HG02588 (cell line): ENCODE measurements at regions not wholly inside any gene's neighbourhood (a gene's known extent, or its start where the extent isn't known, plus 50 kb on each side); places are given as distances from the start of the nearest gene placed in this dataset.
"Not testable (repeated sequence)": the region's sequence is repeated elsewhere in the genome, so short reads cannot be mapped to it uniquely, and the experiment has no call there.

Source experiments
- ATAC-seq: cut with Tn5 transposase; IDR thresholded peaks from one replicate; pipeline ENCODE4 v1.9.1; 2021; ENCODE audit warnings: mild to moderate bottlenecking, moderate library complexity; ENCODE audit not compliant: unreplicated experiment

DNA sequence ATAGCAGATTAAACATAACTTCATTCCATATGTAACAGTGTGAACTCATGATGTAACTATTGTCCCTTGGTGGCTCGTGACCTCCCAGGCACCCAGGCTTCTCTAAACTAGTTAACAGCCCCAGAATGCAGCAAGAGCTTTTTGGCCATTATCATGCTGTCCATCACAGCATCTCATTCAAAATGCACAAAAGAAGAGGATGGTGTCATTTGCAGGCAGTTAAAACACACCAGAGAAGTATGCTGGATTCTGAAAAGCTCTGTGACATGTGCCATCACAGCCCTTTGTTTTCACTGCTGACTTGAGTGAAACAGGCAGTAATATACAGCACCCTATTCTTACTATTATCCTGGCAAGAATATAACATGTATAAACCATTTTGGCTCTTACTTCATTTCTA lies 117.6 kb upstream of the CHMP2B start:
- ATAC-seq: no peak

- ATAC-seq: no peak
Observed at GRCh38 chr3:87101861-87102625, 111.1 kb upstream of the VGLL3 start.

- ATAC-seq: not testable (repeated sequence)
Observed at GRCh38 chr3:87097733-87098132, 106.8 kb upstream of the VGLL3 start.

DNA sequence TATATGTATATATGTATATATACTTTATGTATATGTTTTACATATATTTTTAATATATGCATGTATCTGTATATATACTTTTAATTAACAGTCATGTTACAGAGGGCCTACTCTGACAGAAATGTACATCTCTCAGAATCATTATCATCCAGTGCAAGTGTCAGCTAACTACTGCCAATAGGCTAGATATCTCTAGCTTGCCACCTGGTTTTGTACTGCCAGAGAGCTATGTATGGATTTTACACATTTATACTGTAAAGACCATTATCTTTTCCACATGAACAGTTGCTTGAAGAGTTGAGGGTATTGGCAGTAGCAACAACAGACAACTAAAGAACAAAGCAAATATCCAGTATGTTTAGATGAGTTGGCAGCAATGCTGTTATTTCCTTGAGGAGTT lies 99.7 kb upstream of the VGLL3 start:
- no peak for ATAC-seq

DNA sequence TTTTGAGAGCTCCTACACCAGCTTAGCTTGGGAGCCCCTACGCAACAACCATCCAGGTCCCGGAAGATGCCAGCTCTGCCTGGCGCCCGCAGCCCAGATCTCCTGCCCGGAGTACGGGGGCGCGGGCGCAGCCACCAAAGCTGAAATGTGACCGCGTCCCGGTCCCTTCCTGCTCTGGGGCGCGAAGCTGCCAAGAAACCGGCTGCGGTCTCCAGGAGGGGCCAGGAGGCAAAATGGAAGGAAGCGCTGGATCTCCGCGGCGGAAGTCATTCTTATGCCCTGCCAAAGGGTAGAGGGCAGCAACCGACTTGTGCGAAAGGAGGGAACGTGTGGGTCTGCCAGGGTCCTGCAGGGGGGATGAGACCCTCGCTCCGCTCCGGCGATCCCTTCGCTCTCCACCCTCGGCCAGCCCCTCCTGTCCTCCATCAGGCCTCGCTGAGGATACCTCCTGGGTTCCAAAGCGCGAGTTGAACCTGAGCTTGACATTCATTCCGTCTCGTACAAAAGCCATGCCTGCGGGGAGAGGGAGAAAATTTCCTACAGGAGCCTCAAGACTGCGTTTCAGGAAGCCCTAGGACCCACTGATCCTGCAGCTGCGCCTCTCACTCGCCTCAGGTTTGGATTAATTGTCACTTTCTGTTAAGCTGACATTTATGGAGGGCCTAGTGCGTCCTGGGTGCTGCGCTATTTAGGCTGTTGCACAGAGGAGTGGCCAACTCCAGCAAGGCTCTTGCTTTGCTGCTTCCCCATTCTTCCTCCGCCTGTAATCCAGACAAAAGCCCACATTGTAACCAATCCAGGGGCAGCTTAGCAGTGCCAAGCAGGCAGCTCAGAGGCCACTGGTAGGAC lies 98.3 kb upstream of the VGLL3 start:
- ATAC-seq: peak; percentile 66

DNA sequence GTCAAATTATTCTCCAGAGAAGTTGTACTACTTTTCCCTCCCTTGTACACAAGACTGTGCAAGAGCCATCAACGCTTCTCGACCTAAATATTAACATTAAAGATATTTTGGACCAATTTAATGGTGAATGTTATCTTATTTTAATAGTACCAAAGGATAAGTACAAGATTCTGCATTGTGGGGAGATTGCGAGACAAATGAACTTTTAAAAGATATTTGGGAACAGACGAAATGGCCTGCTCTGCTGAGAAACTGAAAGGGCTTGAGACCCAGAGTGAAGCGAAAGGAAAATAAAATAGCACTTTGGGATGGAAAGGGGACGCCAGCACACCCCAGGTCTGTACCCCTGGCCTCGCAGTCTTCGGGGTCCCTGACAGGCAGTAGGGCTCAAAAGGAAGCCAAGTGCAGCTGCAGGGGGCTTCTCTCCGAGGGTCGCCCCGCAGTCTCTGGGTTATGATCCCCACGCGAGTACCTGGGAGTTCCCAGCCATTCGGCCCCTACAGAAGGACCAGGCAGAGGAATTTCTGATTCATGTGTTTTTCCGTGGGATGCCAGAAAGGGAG lies 97.6 kb upstream of the VGLL3 start:
- ATAC-seq: no peak

DNA sequence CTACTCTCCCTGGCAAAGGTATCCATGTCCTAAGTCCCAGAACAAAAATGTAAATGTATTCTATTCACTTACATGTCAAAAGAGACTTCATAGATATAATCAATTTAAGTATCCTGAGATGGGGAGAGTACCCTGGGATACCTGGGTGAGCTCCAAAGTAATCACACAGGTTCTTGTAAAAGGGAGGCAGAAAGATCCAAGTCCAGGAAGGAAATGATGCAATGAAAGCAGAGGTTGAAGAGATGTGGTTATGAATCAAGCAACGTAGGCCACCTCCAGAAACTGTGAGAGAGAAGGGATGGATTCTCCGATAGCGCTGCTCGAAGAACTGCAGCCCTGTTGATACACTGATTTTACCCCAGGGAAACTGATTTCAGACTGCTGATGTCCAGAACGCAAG lies 93.9 kb upstream of the VGLL3 start:
- no peak for ATAC-seq

GRCh38 chr3:87082796-87083440 lies 92.0 kb upstream of the VGLL3 start:
- ATAC-seq: peak; percentile 62

DNA sequence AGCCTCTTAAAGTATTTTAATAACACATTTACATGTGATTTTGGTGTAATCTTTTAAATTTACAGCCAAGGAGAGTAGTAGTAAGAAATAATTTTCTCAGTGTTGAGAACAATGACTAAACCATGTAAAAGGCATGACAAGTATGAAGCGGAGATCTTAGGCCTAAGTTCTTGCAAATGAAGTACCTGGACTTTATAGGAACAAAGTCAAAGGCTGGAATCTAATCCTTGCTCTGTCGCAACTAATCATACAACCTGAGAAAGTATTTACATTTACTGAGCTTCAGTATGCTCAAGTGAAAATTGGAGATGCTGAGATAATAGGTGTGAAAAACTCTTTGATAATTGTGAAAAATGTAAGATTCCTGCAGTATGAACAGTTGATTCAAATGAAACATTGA lies 86.4 kb upstream of the VGLL3 start:
- ATAC-seq: no peak

DNA sequence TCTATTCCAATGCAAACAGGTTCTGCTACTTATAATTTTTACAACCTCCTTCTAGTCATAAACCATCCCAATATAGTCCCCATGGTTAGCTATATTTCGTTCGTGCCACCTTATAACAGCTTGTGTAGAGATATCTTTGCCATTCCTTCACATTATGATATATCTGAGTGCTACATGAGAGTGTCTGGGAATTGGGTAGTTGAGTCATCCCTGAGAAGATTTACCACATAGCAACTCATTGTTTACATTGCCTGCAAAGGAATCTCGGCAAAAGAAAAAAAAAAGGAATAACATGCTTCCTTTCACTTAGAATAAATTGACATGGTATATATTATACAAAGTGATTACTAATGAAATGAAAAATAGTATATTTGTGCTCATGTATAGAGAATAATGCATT lies 86.0 kb upstream of the VGLL3 start:
- no peak for ATAC-seq

DNA sequence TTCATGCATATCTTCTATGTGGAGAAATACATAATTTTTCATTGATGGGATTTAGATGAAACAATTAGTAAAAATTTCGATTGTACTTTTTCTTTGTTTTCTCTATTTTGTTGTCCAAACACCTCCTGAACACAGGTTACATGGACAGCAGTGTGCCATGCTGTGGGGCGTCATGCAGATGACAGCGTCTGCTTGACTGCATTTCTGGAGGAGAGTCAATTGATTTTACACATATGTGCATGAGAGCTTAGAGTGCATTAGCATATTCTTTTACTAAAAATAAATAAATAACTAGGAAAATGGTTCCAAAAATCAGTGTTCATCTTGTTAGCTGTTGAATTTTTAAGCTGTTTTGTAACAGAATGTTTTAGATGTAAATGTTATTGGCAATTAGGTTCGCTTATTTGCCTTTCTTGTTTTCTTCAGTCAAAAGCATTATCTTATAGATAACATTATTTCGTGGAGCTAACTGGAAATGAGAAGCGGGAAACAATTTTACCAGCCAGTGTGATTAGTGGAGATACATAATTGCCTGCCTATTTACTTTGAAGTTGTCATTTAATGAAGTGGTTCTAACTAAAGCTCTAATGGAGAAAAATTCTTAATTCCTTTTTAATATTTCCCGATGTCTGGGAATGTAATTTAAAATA lies 82.7 kb upstream of the VGLL3 start:
- ATAC-seq: no peak

DNA sequence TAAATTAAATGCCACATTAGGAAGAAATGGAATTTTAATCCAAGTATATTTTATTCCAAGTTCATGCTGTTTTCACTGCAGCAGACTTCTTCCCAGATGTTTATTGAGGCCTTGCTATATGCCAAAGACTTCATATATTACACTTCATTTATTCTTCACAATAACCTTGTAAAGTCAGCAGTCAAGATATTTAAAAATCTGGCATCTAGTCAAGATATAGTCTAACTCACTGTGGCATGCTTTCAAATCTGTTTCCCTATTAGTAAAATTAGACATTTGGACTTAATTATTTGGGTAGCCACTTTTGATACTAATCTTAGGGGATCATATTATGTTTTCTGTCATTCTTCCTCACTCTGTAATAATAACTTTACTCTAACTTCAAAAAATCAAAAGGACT lies 81.5 kb upstream of the VGLL3 start:
- no peak for ATAC-seq

DNA sequence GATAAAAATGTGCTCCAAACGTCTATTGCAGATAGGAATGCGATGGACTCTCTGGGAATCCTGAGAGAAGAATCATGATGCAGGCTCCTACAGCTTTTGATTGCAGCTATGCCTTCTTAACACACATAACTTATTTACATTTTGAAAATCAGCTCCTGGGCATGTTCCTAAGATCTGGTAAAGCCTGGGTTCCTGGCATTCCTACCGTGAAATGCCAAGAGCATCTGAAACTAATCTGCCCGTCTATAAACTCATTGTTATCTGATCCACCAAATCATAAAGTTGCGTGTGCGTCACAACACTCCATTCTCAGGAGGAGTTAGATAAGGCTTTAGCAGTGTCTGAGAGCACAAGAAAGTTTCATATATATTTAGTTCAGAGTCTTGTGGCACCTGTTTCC lies 79.0 kb upstream of the VGLL3 start:
- no peak for ATAC-seq

DNA sequence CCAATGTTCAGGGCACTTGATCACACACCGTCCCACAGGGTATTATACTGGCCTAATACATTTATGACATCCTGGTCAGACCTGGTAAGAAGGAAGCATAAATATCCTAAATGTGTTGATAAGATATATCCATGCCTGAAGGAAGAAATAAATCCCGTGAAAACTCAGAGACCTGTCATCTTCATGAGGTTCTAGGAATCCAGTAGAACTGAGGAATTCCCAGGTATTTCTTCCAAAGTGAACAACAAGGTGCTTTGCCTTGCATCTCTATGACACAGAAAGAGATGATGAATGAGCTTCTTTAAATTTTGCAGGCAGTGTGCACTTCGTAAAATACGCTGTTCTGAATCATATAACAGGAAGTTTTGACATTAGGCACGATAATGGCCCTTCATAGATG lies 78.1 kb upstream of the VGLL3 start:
- ATAC-seq: no peak

GRCh38 chr3:87062685-87063084 lies 71.7 kb upstream of the VGLL3 start:
- no peak for ATAC-seq

DNA sequence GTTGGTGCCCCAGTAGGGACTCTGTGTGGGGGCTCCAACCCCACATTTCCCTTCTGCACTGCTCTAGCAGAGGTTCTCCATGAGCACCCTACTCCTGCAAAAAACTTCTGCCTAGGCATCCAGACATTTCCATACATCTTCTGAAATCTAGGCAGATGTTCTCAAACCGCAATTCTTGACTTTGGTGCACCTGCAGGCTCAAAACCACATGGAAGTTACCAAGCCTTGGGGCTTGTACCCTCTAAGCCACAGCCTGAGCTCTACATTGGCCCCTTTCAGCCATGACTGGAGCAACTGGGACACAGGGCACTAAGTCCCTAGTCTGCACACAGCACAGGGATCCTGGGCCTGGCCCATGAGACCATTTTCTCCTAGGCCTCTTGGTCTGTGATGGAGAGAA lies 66.5 kb upstream of the VGLL3 start:
- no peak for ATAC-seq

GRCh38 chr3:87053553-87053952 lies 62.6 kb upstream of the VGLL3 start:
- no peak for ATAC-seq

GRCh38 chr3:87052499-87053260 lies 61.7 kb upstream of the VGLL3 start:
- ATAC-seq: no peak

- no peak for ATAC-seq
Observed at GRCh38 chr3:87047852-87048251, 56.9 kb upstream of the VGLL3 start.

DNA sequence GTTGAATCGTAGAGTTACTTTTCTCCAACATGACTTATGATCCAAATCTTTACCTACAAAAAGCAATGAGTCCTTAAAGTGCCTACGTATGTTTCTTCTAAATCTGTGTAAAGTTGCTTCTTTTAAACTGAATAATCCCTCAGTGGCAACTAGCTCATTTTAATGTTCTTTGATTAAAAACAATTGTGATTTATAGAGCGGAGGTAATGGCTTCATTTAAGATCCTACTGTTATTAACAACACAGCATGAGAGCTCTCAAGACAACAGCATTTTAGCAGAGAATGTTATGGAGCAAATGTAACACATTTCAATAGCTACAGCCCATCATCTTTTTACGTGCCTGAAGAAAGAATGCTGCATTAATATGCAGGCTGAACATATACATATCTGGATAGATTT lies 55.3 kb upstream of the VGLL3 start:
- no peak for ATAC-seq
